ENCODE measurements at regions not wholly inside any gene's neighbourhood (a gene's known extent, or its start where the extent isn't known, plus 50 kb on each side); places are given as distances from the start of the nearest gene placed in this dataset.
"Not testable (repeated sequence)": the region's sequence is repeated elsewhere in the genome, so short reads cannot be mapped to it uniquely, and the experiment has no call there.

GRCh38 chr6:92495242-92495641, 924.1 kb downstream of the EPHA7 start:
- no peak for FAIRE-seq

- FAIRE-seq, result no peak
These were observed 933.9 kb downstream of the EPHA7 start for GRCh38 chr6:92485487-92485886.

DNA sequence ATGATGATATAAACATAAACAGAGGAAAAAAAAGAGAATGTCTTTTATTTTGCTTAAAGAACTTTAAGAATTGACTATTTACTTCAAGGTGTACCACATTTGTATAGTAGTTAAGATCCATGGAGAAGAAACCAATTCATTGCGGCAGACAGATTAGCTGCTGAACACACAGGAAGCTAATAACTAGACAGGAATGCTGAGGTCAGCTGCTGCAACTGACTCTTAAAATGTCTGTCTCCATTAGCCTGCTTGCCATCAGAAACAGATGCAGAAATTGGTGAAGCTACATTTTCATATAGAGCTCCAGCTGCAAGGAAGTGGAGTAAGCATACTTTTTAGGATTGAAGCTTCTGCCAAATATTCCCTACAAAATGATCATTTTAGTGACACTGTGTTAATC, 939.5 kb downstream of the EPHA7 start:
- no peak for FAIRE-seq

GRCh38 chr6:92473056-92473455, 946.3 kb downstream of the EPHA7 start:
- no peak for FAIRE-seq

DNA sequence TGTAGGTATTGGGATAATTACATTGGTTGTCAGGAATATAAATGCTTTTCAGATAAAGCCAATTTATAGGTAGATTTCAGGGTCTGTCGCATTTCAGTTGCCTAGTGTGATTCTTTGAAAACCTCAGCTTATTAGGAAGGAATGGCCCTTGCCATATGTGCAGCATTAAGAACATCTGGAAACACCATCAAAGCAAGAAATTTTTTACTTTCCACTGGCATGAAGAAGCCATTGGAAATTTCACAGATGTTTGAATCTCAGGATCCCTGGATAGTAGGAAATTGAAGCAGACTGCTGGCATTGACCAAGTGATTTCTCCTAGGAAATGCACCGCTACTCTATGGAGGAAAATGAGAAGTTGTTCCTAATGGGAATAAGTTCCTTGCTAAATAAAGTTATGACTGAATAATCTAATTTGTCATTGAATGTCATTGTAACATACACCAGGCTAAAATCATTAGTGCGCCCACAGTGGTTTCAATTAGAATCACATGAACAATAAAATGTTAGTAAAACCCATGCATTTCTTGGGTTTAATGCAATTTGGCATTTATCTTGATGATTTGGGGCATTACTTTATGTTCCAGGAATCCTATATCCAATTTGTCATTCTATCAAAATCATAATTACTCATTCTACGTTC, 950.1 kb downstream of the EPHA7 start:
- no peak for FAIRE-seq

- FAIRE-seq, result no peak
These were observed 951.3 kb downstream of the EPHA7 start for GRCh38 chr6:92468066-92468465.

- no peak for FAIRE-seq
These were observed 959.2 kb downstream of the EPHA7 start for GRCh38 chr6:92460133-92460532.

- FAIRE-seq, result no peak
These were observed 959.8 kb downstream of the EPHA7 start for GRCh38 chr6:92459606-92460005.

GRCh38 chr6:92446052-92446451, 973.3 kb downstream of the EPHA7 start:
- no peak for FAIRE-seq

- FAIRE-seq, result no peak
These were observed 985.4 kb downstream of the EPHA7 start for GRCh38 chr6:92433911-92434310.

DNA sequence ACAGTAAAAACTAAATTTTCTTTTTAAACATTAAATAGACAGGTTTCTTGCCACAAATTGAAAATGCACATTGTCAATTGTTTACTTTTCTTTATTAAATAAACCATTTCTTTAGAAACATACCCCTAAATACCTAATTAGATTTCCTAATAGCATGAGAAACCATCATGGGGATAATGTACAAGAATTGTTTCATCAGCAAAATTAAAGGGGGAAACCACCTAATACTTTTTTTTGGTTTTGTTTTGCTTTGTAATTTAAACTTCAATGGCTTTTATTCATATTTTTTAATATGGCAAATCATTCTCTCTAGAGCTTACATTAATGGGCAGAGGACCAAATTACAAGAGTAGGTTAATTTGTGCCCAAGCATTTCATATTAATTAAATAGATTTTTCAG, 987.9 kb downstream of the EPHA7 start:
- no peak for FAIRE-seq

GRCh38 chr6:92428448-92428847, 990.9 kb downstream of the EPHA7 start:
- FAIRE-seq, result no peak

- no peak for FAIRE-seq
These were observed 991.9 kb downstream of the EPHA7 start for GRCh38 chr6:92427453-92427852.

- no peak for FAIRE-seq
These were observed 1003.7 kb downstream of the EPHA7 start for GRCh38 chr6:92415656-92416055.

DNA sequence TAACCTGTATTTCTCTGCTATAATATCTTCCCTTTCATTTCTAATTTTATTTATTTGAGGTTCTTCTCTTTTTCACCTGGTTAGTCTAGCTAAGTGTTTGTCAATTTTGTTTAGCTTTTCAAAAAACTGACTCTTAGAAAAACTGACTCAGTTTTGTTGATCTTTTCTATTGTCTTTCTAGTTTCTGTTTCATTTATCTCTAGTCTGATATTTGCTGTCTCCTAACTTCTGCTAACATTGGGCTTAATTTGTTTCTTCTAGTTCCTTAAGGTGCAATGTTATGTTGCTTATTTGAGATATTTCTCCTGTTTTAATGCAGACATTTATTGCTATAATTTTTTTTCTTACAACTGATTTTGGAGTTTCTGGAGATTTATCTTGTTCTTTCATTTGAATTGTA, 1011.0 kb downstream of the EPHA7 start:
- FAIRE-seq, result no peak

GRCh38 chr6:92404281-92404680, 1015.1 kb downstream of the EPHA7 start:
- no peak for FAIRE-seq

DNA sequence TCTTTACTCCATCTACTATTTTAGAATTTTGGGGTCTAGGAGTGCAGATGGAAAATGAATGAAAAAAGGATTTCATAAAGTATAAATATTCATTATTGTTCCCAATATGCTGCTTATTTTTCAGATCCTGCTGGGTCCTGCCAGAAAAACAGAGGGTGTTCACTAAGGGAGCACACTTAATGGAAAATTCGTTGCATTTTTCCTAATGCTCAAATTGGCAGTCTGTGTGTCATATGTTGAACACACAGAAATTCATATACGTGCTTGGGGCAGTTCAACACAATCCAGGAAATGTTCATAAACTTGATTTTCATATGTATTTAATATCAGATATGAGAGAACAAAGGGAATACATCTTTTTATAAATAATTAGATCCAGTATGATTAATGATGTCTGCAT, 1019.4 kb downstream of the EPHA7 start:
- FAIRE-seq, result no peak

- not testable (repeated sequence) for FAIRE-seq
These were observed 1030.7 kb downstream of the EPHA7 start for GRCh38 chr6:92388706-92389105.

DNA sequence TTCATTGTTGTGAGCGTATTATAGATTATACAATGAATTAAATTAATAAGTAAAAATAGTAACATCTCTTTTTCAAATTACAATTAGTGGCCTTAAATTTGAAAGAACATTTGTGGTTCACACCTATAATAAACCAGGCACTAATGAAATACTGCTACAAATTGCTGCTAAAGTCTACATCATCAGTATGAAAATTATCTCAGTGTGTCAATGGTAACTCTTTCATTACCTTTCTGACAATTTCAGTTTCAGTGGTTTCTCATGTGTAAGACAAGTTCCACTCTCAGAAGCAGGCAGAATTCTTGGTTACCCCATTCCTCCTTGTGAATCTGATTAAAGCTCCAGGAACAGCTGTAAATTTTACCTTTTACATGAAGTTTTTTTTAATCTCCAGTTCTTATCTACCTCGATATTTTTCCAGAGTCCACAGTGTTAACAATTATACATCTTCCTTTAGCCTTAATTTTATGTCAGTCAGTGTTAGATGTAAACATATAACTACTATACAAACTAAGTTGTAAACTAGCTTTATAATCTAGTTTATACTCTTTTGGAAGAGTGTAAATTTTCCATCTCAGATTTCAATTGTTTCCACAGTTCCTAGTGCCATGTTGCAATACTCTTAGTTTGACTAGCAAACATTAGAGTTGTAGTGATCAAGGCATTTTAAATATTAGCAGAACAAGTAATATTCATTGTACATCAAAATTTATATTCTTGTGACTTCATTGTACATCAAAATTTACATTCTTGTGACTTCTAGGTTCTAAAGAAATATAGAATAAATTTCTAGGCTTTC, 1038.4 kb downstream of the EPHA7 start:
- FAIRE-seq, result no peak

GRCh38 chr6:92377137-92377536, 1042.2 kb downstream of the EPHA7 start:
- FAIRE-seq, result no peak

DNA sequence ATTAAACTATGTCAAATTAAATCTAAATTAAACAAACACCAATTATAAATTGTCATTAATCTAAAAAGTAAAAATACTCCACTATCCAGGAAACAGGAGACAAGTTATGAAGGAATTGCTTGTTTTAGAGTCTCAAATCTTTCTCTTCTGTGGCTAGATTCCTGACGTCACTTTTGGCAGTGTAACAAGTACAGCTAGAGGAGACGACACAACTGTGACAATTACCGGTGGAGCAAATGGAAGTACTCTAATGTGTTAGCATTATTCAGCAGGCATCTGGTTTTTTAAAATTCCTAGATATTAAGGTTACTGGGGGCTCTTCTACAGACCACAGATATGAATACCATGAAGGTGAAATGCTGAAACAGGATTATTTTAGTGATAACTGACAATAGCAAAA, 1042.7 kb downstream of the EPHA7 start:
- FAIRE-seq, result no peak

DNA sequence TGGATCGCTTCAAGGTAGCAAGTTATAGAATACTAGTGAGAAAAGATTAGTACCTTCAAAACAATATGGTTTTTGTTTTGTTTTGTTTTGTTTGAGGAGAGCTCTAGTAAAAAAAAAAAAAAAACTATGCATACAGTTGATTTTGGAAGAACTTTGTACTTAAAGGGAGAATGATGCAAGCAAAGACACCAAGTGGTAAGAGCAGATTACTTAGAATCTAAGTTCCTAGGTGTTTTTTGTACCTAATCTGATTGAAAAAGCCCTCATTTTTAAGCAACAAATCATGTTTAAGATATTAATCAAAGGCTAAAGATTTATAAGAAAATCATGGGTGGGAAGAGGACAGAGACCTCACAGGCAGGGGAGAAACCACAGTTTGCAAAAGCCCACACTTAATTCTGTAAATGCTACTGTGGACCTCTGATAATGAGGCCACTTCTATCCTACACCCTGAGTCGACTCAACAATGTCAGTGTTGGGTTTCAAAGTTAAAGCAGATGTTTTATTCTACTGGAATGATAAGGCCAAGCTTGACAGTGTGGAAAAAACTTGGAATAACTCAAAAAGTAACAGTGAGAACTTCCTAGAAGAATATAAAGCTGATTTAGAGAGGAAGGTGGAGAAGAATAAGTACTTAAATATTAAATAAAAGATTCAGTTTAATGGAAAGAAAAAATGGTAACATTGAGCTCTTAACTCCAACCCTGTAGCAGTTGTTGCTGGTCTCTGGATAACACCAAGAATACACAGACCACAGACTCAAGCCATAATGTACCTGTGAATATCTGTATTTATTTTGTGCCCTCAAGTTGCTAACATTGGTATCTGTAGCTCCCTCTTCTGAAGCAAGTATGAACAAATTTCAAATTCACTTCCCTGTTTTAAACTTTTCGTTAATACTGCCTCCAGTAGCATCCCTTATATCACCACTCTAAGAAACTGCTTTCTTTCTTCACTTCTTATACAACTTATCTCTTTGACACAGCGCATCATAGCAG, 1047.8 kb downstream of the EPHA7 start:
- no peak for FAIRE-seq

DNA sequence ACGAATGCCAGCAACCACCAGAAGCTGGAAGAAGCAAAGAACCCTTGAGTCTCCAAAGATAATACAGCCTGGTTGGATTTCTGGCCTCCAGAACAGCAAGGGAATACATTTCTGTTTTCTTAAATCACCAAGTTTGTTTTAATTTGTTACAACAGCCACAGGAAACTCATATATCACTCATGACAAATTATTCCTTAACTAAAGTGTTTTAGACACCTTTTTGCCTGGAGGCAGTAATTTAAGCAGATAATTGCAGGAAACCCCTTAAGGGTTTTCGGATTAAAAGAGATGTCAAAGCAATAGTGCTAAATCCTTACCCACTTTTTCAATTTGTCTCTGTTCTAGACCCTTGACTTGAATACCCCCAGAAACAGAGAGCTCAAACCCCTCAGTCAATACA, 1050.0 kb downstream of the EPHA7 start:
- FAIRE-seq, result no peak

Measured in colon (tissue), 2 donors.